ENCODE measurements at regions not wholly inside any gene's neighbourhood (a gene's known extent, or its start where the extent isn't known, plus 50 kb on each side); places are given as distances from the start of the nearest gene placed in this dataset.
"Not testable (repeated sequence)": the region's sequence is repeated elsewhere in the genome, so short reads cannot be mapped to it uniquely, and the experiment has no call there.

DNA sequence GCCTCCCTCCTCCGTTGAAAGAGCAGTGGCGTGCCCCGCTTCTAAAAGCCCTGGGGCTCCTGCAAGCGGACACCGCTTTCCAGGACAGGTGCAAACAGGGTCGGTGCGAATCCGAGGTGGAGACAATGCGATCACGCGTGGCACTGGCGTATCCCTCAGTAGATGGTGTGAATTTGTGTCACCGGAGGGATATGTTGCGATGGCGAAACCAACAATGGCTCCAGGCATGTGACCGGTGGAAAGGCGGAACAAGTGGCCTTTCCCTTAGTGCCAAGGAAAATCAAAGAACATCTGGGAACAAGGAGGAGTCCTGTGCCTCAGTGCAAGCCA, 172.0 kb upstream of the ZNF337 start:
- H3K4me3 ChIP-seq (ENCODE audit: low read length): peak overlapping the region; percentile 62
- WGBS: 30% methylated on average over 17 of the region's 17 CpGs

DNA sequence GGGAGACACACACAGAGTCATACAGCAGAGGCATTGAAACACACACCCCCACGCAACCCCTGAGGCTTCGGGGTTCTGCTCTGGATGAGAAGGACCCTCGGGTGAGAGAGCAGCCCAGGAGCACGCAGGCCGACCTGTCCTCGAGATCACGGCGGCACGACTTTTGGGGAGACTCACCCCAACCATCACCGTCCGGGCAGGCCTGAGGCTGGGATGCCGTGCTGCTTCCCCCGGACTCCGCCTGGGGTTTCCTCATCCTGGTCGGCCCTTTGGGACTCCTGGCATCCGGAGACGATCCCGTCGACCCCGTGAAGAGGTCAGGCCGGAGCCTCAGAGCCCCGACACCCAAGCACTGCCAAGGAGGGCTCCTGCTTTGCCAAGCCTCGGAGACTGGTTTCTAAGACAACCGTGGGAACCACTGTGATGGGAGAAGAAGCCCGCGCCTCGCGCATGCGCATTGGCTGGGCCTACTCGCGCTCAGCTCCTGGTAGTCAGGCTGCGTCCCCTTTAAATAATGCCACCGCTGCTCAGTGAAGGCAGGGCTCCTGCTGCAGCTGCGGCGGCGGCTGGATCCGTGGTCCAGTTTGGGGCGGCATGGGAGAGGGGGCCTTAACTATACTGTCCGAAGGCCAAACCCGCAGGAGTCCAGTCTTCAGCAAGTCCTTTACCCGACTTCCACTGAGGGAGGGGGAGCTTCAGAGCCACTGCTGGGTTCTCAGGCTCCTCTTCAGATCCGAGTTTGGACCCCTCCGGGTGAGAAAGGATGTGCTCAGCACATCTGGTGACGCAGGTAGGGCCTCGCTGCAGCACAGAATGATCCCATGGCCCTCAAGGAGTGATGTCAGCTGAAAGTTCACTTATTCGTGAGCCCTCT, 171.4 kb upstream of the ZNF337 start:
- Histone ChIP-seq H3K9ac (ENCODE audit: low read depth, low read length) (no peak overlapping the region), H3K4me1 (ENCODE audit: insufficient read depth, low read length) (no peaks in the 10 kb centered on the region), H3K4me3 (ENCODE audit: low read length) (peak overlapping the region; percentile 62), H3K27me3 (ENCODE audit: insufficient read depth, low read length) (peaks cover 78% of the 10 kb centered on the region), H3K36me3 (ENCODE audit: insufficient read depth, low read length) (no peaks in the 10 kb centered on the region), H3K9me3 (ENCODE audit: insufficient read depth, low read depth, low read length) (no peaks in the 10 kb centered on the region), H3K27ac (ENCODE audit: low read depth, low read length) (no peak overlapping the region)
- 27% methylated on average over 46 of the region's 46 CpGs for WGBS

More for the DNA sequence above, 172.0 kb upstream of the ZNF337 start:
- not testable (repeated sequence) for H3K27ac ChIP-seq (ENCODE audit: low read depth, low read length); H3K9ac ChIP-seq (ENCODE audit: low read depth, low read length); H3K9me3 ChIP-seq (ENCODE audit: insufficient read depth, low read depth, low read length); H3K4me1 ChIP-seq (ENCODE audit: insufficient read depth, low read length); H3K36me3 ChIP-seq (ENCODE audit: insufficient read depth, low read length)
- H3K27me3 ChIP-seq (ENCODE audit: insufficient read depth, low read length): peaks cover 73% of the 10 kb centered on the region

DNA sequence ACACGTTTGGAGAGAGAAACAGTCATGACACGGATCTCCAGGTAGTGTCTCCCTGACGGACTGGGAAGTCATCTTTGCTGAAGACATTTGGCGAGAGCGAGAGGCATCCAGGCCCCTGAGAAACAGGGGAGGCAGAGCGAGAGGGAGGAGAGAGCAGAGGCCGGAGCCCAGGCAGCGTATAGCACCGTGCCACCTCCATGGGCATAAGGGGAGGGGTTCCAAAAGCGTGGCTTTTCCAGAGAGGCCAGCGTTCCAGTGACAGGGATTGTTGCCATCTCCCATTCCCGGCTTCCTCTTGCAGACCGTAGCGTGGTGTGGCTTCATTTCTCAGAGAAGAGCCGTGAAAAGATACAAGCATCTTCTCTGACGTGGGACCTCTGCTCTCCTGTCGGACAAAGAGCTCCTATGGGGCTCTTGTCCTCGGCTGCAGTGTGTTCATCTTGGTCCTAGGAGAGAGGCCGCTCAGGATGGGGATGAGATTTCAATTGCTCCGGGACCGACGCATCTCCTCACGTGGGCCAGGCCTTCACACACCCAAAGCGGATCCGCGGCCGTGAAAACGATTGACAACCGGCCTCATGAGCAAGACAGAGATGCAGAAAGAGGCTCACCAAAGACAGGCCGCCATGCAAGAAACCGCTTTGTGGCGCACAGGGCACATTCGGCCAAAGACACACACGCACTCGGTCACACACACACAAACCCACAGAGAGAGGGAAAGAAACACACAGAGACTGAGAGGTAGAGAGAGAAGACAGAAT, 170.5 kb upstream of the ZNF337 start:
- not testable (repeated sequence) for H3K9ac ChIP-seq (ENCODE audit: low read depth, low read length); H3K9me3 ChIP-seq (ENCODE audit: insufficient read depth, low read depth, low read length); H3K4me3 ChIP-seq (ENCODE audit: low read length); H3K4me1 ChIP-seq (ENCODE audit: insufficient read depth, low read length); H3K27ac ChIP-seq (ENCODE audit: low read depth, low read length); H3K36me3 ChIP-seq (ENCODE audit: insufficient read depth, low read length)
- WGBS: 87% methylated on average over 32 of the region's 35 CpGs
- peaks cover 87% of the 10 kb centered on the region for H3K27me3 ChIP-seq (ENCODE audit: insufficient read depth, low read length)

DNA sequence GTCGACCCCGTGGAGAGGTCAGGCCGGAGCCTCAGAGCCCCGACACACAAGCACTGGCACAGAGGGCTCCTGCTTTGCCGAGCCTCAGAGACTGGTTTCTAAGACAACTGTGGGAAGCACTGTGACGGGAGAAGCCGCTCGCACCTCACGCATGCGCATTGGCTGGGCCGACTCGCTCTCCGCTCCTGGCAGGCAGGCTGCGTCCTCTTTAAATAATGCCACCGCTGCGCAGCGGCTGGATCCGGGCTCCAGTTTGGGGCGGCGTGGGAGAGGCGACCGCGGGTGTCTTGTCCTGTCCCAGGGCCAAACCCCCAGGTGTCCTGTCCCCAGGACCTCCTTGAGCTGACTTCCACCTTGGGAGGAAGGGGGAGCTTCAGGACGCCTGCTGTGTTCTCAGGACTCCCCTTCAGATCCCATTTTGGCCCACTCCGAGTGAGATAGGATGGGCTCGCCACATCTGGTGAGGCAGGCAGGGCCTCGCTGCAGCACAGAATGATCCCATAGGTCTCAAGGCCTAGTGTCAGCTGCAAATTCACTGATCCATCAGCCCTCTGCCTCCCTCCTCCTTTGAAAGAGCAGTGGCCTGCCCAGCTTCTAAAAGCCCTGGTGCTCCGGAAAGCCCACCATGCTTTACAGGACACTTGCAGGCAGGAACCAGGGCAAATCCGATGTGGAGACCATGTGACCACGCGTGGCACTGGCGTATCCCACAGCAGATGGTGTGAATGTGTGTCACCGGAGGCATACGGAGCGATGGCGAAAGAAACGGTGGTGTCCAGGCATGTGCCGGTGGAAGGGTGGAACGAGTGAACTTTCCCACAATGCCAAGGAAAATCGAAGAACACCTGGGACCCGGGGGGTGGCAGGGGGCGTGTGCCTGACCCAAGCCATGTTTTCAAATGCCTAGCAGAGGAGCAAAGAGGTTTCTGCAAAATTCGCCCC, 169.3 kb upstream of the ZNF337 start:
- 30% methylated on average over 43 of the region's 43 CpGs for WGBS
- Histone ChIP-seq H3K4me3 (ENCODE audit: low read length) (peak overlapping the region; percentile 40), H3K36me3 (ENCODE audit: insufficient read depth, low read length) (no peaks in the 10 kb centered on the region), H3K27ac (ENCODE audit: low read depth, low read length) (no peak overlapping the region), H3K27me3 (ENCODE audit: insufficient read depth, low read length) (peaks cover 99% of the 10 kb centered on the region), H3K9ac (ENCODE audit: low read depth, low read length) (no peak overlapping the region), H3K9me3 (ENCODE audit: insufficient read depth, low read depth, low read length) (no peaks in the 10 kb centered on the region), H3K4me1 (ENCODE audit: insufficient read depth, low read length) (no peaks in the 10 kb centered on the region)

DNA sequence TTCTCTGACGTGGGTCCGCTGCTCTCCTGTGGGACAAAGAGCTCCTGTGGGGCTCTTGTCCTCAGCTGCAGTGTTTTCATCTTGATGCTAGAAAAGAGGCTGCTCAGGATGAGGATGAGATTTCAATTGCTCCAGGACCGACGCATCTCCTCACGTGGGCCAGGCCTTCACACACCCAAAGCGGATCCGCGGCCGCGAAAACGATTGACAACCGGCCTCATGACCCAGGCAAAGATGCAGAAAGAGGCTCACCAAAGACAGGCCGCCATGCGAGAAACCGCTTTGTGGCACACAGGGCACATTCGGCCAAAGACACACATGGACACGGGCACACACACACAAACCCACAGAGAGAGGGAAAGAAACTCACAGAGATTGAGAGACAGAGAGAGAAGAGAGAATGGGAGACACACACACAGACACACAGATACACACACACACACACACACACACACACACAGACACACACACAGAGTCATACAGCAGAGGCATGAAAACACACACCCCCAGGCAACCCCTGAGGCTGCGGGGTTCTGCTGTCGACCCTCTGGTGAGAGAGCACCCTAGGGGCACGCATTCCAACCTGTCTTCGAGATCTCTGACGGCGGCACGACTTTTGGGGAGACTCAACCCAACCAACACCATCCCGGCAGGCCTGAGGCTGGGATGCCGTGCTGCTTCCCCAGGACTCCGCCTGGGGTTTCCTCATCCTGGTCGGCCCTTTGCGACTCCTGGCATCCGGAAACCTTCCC, 168.5 kb upstream of the ZNF337 start:
- Histone ChIP-seq H3K27me3 (ENCODE audit: insufficient read depth, low read length) (peaks cover 100% of the 10 kb centered on the region), H3K4me3 (ENCODE audit: low read length) (peak overlapping the region; percentile 40)
- not testable (repeated sequence) for H3K4me1 ChIP-seq (ENCODE audit: insufficient read depth, low read length); H3K9ac ChIP-seq (ENCODE audit: low read depth, low read length); H3K27ac ChIP-seq (ENCODE audit: low read depth, low read length); H3K36me3 ChIP-seq (ENCODE audit: insufficient read depth, low read length); H3K9me3 ChIP-seq (ENCODE audit: insufficient read depth, low read depth, low read length)
- WGBS: 60% methylated on average over 28 of the region's 30 CpGs

DNA sequence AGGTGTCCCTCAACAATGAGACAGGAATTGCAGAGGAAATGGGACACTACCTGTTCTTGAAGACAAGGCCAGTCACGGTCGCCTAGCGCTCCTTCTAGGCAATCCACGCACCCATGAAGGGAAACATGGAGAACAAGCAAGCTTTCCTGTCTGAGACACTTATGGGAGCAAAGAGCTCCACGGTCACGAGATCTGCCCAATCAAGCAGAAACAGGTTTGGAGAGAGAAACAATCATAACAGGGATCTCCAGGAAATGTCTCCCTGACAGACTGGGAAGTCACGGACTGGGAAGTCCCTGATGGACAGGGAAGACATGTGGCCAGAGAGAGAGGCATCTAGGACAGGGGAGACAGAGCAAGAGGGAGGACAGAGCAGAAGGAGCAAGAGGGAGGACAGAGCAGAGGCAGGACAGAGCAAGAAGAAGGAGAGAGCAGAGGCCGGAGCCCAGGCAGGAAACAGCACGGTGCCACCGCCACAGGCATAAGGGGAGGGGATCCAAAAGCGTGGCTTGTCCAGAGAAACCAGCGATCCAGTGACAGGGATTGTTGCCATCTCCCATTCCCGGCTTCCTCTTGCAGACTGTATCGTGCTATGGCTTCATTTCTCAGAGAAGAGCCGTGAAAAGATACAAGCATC, 167.8 kb upstream of the ZNF337 start:
- WGBS: 85% methylated on average over 15 of the region's 15 CpGs
- H3K4me3 ChIP-seq (ENCODE audit: low read length): no peak overlapping the region
- no peaks in the 10 kb centered on the region for H3K36me3 ChIP-seq (ENCODE audit: insufficient read depth, low read length)
- H3K9ac ChIP-seq (ENCODE audit: low read depth, low read length): no peak overlapping the region
- no peak overlapping the region for H3K27ac ChIP-seq (ENCODE audit: low read depth, low read length)
- H3K4me1 ChIP-seq (ENCODE audit: insufficient read depth, low read length): no peaks in the 10 kb centered on the region
- no peaks in the 10 kb centered on the region for H3K9me3 ChIP-seq (ENCODE audit: insufficient read depth, low read depth, low read length)
- H3K27me3 ChIP-seq (ENCODE audit: insufficient read depth, low read length): peaks cover 100% of the 10 kb centered on the region

DNA sequence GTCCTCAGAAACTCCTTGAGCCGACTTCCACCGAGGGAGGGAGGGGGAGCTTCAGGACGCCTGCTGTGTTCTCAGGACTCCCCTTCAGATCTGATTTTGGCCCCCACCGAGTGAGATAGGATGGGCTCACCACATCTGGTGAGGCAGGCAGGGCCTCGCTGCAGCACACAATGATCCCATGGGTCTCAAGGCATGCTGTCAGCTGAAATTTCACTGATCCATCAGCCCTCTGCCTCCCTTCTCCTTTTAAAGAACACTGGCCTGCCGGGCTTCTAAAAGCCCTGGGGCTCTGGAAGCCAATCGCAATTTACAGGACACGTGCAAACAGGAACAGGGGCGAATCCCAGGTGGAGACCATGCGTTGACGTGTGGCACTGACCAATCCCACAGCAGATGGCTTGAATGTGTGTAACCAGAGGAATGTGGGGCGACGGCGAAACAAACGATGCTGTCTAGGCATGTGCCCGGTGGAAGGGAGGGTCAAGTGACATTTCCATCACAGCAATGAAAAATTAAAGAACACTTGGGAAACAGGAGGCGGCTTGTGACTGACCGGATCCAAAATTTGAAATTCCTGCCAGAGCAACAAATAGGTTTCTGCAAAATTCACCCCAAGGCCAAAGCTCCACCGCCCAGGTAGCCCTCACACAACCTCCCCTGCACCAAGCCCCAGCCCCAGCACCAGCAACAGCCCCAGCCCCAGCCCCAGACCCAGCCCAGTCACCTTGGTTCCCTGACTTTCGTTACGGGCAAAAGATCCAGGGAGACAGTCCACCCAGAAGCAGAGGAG, 167.1 kb upstream of the ZNF337 start:
- H3K36me3 ChIP-seq (ENCODE audit: insufficient read depth, low read length): no peaks in the 10 kb centered on the region
- 39% methylated on average over 21 of the region's 21 CpGs for whole genome bisulfite sequencing
- H3K27ac ChIP-seq (ENCODE audit: low read depth, low read length): no peak overlapping the region
- no peaks in the 10 kb centered on the region for H3K4me1 ChIP-seq (ENCODE audit: insufficient read depth, low read length)
- H3K9me3 ChIP-seq (ENCODE audit: insufficient read depth, low read depth, low read length): no peaks in the 10 kb centered on the region
- no peak overlapping the region for H3K9ac ChIP-seq (ENCODE audit: low read depth, low read length)
- H3K4me3 ChIP-seq (ENCODE audit: low read length): peak overlapping the region; percentile 53
- peaks cover 100% of the 10 kb centered on the region for H3K27me3 ChIP-seq (ENCODE audit: insufficient read depth, low read length)

DNA sequence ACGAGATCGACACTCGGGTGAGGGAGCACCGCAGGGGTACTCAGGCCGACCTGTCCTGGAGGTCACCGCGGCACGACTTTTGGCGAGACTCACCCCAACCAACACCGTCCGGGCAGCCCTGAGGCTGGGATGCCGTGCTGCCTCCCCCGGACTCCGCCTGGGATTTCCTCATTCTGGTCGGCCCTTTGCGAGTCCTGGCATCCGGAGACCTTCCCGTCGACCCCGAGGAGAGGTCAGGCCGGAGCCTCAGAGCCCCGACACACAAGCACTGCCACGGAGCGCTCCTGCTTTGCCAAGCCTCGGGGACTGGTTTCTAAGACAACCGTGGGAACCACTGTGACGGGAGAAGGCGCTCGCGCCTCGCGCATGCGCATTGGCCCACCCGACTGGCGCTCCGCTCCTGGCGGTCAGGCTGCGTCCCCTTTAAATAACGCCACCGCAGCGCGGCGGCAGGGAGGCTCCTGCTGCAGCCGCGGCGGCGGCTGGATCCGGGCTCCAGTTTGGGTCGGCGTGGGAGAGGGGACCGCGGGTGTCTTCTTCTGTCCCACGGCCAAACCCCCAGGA, 166.4 kb upstream of the ZNF337 start:
- H3K9me3 ChIP-seq (ENCODE audit: insufficient read depth, low read depth, low read length); H3K9ac ChIP-seq (ENCODE audit: low read depth, low read length); H3K4me1 ChIP-seq (ENCODE audit: insufficient read depth, low read length); H3K27ac ChIP-seq (ENCODE audit: low read depth, low read length); H3K36me3 ChIP-seq (ENCODE audit: insufficient read depth, low read length): not testable (repeated sequence)
- 2% methylated on average over 53 of the region's 53 CpGs for WGBS
- H3K27me3 ChIP-seq (ENCODE audit: insufficient read depth, low read length): peaks cover 100% of the 10 kb centered on the region
- H3K4me3 ChIP-seq (ENCODE audit: low read length): peak overlapping the region; percentile 53

DNA sequence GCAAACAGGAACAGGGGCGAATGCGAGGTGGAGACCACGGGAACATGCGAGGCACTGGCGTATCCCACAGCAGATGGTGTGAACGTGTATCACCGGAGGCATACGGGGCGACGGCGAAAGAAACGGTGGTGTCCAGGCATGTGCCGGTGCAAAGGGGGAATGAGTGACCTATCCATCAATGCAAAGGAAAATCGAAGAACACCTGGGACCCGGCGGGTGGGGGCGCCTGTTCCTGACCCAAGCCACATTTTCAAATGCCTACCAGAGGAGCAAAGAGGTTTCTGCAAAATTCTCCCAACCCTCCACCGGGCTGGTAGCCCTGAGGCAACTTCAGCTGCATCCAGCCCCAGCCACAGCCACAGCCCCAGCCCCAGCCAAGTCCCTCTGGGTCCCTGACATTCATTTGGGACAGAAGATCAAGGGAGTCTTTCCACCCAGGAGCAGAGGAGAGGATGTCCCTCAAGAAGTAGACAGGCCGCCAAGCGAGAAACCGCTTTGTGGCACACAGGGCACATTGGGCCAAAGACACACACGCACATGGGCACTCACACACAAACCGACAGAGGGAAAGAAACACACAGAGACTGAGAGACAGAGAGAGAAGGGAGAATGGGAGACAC, 164.0 kb upstream of the ZNF337 start:
- Histone ChIP-seq H3K4me1 (ENCODE audit: insufficient read depth, low read length) (no peaks in the 10 kb centered on the region), H3K27me3 (ENCODE audit: insufficient read depth, low read length) (peaks cover 89% of the 10 kb centered on the region), H3K36me3 (ENCODE audit: insufficient read depth, low read length) (no peaks in the 10 kb centered on the region), H3K9ac (ENCODE audit: low read depth, low read length) (no peak overlapping the region), H3K4me3 (ENCODE audit: low read length) (no peak overlapping the region), H3K9me3 (ENCODE audit: insufficient read depth, low read depth, low read length) (no peaks in the 10 kb centered on the region), H3K27ac (ENCODE audit: low read depth, low read length) (no peak overlapping the region)
- WGBS: 50% methylated on average over 22 of the region's 23 CpGs

Data from HUES64 (cell line).